Ectodermal cell (in vitro differentiated cells): ENCODE measurements at regions not wholly inside any gene's neighbourhood (a gene's known extent, or its start where the extent isn't known, plus 50 kb on each side); places are given as distances from the start of the nearest gene placed in this dataset.
"Not testable (repeated sequence)": the region's sequence is repeated elsewhere in the genome, so short reads cannot be mapped to it uniquely, and the experiment has no call there.

ENCODE experiments used
- H3K27ac ChIP-seq: 2 replicates; pipeline ENCODE4 v1.7.0; 2013; ENCODE audit warnings: mild to moderate bottlenecking, low read depth, low read length; ENCODE audit not compliant: insufficient read depth, poor library complexity, severe bottlenecking
- H3K27me3 ChIP-seq: 2 replicates; pipeline ENCODE4 v1.7.0; 2013; ENCODE audit warnings: mild to moderate bottlenecking, low read length; ENCODE audit not compliant: insufficient read depth, control insufficient read depth, poor library complexity, severe bottlenecking
- H3K36me3 ChIP-seq: one replicate; pipeline ENCODE4 v1.7.0; 2013; ENCODE audit warnings: low read length; ENCODE audit not compliant: control insufficient read depth, insufficient read depth
- H3K4me1 ChIP-seq: one replicate; pipeline ENCODE4 v1.7.0; 2013; ENCODE audit warnings: low read length; ENCODE audit not compliant: control insufficient read depth, insufficient read depth
- H3K4me3 ChIP-seq: 2 replicates; pipeline ENCODE4 v1.7.0; 2013; ENCODE audit warnings: low read depth, low read length, control low read depth; ENCODE audit not compliant: insufficient read depth
- H3K9me3 ChIP-seq: 2 replicates; pipeline ENCODE4 v1.7.0; 2013; ENCODE audit warnings: mild to moderate bottlenecking, low read length, moderate library complexity; ENCODE audit not compliant: control insufficient read depth
- WGBS, 2 experiments: methylation state at CpG; one replicate each; pipeline ENCODE4 v1.1.7; 2013; ENCODE audit warnings: missing lambda C conversion rate in 2 of 2; 5-methylcytosine and 5-hydroxymethylcytosine counted together

DNA sequence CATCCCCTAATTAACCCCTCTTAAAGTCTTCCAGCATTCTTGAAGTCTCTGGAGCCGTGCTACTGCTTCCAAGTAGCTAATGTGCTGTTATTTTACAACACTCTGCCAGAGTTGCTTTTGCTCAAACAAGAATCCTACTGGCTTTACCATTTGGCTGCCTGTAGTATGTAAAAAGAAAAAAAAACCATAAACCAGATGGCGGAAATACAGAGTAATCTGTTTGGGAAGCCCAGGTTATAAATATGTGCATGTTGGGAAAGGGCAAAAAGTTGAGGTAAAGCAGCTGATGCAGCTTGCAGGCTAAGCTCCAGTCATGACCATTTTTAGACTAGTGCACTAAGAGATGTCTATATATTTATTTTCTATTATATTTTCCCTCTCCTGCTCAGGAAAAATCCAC lies 313.2 kb upstream of the ETAA1 start:
- peaks cover 3% of the 10 kb centered on the region for H3K9me3 ChIP-seq
- 92 to 94% methylated on average over 2 of the region's 2 CpGs for WGBS, 2 experiments
- H3K36me3 ChIP-seq: no peaks in the 10 kb centered on the region
- no peaks in the 10 kb centered on the region for H3K27me3 ChIP-seq
- H3K27ac ChIP-seq: no peak overlapping the region
- H3K4me1 ChIP-seq: no peaks in the 10 kb centered on the region
- no peak overlapping the region for H3K4me3 ChIP-seq

DNA sequence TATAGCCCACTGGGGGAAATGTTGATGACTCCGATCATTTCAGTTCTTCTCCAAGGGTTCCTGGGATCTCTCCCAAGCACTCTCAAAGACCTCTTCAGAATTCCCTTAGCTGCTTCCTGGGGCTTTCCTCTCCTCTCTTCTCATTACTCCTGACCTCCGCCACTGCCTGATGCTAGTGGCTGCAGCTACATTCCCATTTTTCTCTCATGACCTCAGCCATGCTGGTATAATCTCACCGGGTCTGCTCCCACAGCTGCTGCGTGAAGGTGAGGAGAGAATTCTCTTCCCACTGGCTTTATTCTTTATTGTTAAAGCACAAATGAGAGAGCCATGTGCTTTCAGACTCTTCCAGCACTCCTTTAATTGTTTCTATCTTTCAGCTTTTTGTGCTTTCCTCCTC lies 312.0 kb upstream of the ETAA1 start:
- 89 to 97% methylated on average over 4 of the region's 4 CpGs for WGBS, 2 experiments
- peaks cover 3% of the 10 kb centered on the region for H3K9me3 ChIP-seq
- no peaks in the 10 kb centered on the region for H3K4me1 ChIP-seq
- H3K36me3 ChIP-seq: no peaks in the 10 kb centered on the region
- no peak overlapping the region for H3K27ac ChIP-seq
- H3K27me3 ChIP-seq: no peaks in the 10 kb centered on the region
- H3K4me3 ChIP-seq: no peak overlapping the region

DNA sequence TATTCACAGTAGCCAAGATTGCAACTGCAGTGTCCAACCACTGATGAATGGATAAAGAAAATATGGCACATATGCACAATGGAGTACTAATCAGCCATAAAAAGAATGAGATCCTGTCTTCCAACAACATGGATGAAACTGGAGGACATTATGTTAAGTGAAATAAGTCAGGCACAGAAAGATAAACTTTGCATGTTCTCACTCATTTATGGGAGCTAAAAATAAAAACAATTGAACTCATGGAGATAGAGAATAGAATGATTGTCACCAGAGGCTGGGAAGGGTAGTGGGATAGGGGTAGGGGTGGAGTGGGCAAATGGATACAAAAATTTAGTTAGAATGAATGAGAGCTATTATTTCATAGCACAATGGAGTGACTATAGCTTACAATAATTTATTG lies 305.5 kb upstream of the ETAA1 start:
- Histone ChIP-seq H3K9me3 (no peaks in the 10 kb centered on the region), H3K27ac (no peak overlapping the region), H3K27me3 (no peaks in the 10 kb centered on the region), H3K36me3 (no peaks in the 10 kb centered on the region), H3K4me3 (no peak overlapping the region), H3K4me1 (no peaks in the 10 kb centered on the region)

DNA sequence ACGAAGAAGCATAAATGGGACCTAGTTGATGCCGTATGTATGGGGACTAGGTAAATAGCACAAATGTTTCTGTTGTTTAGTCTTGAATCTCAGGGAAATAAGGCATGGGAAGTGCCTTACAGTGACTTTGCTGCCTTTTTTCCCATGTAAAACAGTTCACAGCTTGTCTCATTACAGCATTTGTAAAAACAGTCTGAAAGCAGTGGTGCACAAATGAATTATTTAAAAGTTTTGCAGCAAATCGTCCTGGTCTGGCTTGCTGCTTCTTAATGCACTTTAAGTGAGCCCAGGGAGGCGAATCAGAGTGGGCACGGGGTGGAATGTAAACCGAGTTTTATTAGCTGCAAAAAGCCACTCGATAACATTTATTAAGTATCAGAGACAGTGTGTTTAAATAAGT lies 302.0 kb upstream of the ETAA1 start:
- Histone ChIP-seq H3K27me3 (no peaks in the 10 kb centered on the region), H3K27ac (no peak overlapping the region), H3K4me3 (no peak overlapping the region), H3K4me1 (no peaks in the 10 kb centered on the region), H3K36me3 (no peaks in the 10 kb centered on the region), H3K9me3 (no peaks in the 10 kb centered on the region)
- 86 to 89% methylated on average over 7 of the region's 7 CpGs for WGBS, 2 experiments

DNA sequence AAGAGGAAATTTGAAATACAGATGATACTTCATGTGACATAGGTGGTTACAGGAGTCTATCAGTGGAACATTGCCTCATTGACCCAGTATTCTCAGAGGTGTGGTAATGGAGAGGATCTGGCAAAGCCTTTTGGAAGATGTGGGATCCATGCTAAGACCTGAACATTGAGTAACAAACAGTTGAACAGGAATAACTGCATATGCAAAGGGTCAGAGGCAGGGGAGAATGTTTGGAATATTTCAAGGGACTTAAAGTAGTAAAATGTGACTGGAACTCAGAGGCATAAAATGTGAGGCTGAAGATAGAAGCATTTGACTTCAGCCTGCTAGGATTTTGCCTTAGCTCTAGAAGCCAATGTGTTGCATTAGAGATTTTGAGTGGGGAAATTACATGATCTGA lies 300.2 kb upstream of the ETAA1 start:
- H3K9me3 ChIP-seq: no peaks in the 10 kb centered on the region
- H3K4me3 ChIP-seq: no peak overlapping the region
- H3K27ac ChIP-seq: no peak overlapping the region
- H3K36me3 ChIP-seq: no peaks in the 10 kb centered on the region
- no peaks in the 10 kb centered on the region for H3K4me1 ChIP-seq
- H3K27me3 ChIP-seq: no peaks in the 10 kb centered on the region

DNA sequence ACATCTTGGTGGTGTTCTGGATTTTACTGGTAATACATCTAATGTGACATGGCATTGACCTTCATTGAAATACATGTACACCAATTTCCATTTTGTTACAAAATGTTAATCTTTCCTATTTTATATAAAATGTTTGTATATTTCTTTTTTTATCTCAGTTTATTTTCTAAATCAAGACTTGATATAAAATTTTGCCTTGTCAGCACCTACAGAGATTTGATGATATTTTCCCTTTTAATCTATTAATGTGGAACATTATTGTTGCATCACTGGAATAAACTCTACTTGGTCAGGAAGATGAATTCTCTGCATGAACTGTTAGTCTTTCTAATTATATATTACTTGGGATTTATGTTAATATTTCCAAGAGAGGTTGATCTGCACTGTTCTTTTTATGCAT lies 294.0 kb upstream of the ETAA1 start:
- Histone ChIP-seq H3K27ac (no peak overlapping the region), H3K4me3 (no peak overlapping the region), H3K9me3 (no peaks in the 10 kb centered on the region), H3K36me3 (no peaks in the 10 kb centered on the region), H3K27me3 (no peaks in the 10 kb centered on the region), H3K4me1 (no peaks in the 10 kb centered on the region)

DNA sequence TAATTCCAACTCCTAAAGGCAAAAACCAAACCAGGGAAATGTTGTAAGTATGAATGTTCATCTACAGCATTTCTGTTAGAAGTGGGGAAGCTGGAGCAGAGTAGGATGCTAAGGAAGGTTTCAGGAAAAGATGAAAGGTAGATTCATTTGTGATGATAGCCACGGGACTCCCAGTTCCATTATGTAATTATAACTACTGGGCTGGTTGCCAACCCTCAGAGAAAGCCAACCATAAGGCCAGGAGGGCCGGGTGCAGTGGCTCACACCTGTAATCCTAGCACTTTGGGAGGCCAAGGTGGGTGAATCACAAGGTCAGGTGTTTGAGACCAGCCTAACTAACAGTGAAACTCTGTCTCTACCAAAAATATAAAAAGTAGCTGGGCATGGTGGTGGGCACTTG lies 288.9 kb upstream of the ETAA1 start:
- no peaks in the 10 kb centered on the region for H3K9me3 ChIP-seq
- no peaks in the 10 kb centered on the region for H3K4me1 ChIP-seq
- no peak overlapping the region for H3K27ac ChIP-seq
- H3K4me3 ChIP-seq: no peak overlapping the region
- 94 to 100% methylated on average over 2 of the region's 2 CpGs for WGBS, 2 experiments
- H3K27me3 ChIP-seq: no peaks in the 10 kb centered on the region
- H3K36me3 ChIP-seq: no peaks in the 10 kb centered on the region

DNA sequence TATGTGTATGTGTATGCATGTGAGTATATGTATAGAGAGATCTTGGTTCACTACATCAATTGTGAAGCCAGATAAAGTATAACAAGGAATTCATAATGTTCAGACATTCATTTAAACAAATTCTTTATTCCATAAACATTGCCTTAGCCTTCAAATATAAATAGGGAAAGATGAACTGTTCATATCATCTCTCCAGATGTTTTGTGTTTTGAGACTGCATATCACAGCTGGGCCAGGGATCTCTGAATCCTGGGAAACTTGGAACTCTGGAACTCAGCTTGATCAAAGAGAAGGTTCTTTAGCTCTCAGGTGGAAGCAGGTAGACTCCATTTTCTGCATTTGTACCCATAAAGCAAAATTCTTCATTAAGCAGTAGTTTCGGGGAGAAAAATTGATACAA lies 272.6 kb upstream of the ETAA1 start:
- H3K27ac ChIP-seq: no peak overlapping the region
- H3K36me3 ChIP-seq: no peaks in the 10 kb centered on the region
- no peak overlapping the region for H3K4me3 ChIP-seq
- H3K9me3 ChIP-seq: no peaks in the 10 kb centered on the region
- H3K27me3 ChIP-seq: no peaks in the 10 kb centered on the region
- H3K4me1 ChIP-seq: no peaks in the 10 kb centered on the region
- 100% methylated on average over 1 of the region's 1 CpG; no CpG with 5 or more reads in 1 of the 2 experiments for WGBS, 2 experiments

DNA sequence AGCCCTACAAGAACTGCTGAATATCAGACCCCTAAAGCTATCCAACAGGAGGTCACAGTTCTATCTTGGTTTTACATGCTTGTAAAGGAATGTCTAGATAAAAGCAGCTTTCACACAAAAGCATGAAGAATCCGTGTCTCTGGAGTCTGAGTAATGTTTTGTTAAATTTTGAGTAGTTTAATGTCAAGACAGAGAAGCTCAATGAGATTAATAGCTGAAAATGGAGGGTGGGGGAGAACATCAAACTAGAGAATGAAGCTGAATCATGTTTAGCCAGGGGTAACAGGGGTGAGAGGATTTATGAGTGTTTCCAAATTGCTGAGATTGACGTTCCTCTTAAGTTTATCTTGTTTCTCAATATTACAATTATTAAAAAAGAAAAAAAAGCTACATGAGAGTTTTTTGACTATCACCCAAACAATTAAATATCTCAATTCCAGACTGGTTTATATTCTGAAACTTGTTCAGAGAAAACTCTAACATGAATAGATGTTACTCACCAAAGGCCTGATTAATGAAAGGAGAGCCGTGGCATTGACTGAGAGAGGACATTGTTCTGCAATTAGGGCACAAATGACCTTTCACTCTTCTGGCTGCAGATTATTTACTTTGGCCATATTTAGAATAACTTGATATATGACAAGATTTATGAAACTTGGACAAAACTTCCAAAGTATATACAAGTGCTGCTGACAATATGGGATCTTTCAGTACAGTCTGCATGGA lies 266.4 kb upstream of the ETAA1 start:
- Histone ChIP-seq H3K4me1 (no peaks in the 10 kb centered on the region), H3K4me3 (no peak overlapping the region), H3K9me3 (no peaks in the 10 kb centered on the region), H3K27ac (no peak overlapping the region), H3K27me3 (no peaks in the 10 kb centered on the region), H3K36me3 (no peaks in the 10 kb centered on the region)
- WGBS, 2 experiments: 91 to 95% methylated on average over 2 of the region's 3 CpGs

DNA sequence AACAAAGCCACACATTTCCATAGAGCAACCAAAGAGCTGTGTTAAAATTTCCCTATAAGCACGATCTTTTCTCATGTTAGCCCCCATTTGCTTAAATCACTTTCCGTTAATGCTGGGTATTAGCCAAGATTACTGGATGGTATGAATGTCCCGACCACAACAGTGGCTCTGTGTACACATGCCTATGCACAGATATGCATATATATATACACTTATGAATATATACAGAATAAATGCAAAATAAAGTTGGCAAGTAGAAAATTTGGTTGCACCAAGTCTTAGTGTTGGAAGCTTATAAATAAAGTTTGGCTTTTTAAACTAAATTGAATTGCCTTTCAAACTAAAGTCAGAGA lies 265.9 kb upstream of the ETAA1 start:
- no peaks in the 10 kb centered on the region for H3K9me3 ChIP-seq
- 94 to 95% methylated on average over 2 to 3 of the region's 3 CpGs for WGBS, 2 experiments
- no peaks in the 10 kb centered on the region for H3K36me3 ChIP-seq

DNA sequence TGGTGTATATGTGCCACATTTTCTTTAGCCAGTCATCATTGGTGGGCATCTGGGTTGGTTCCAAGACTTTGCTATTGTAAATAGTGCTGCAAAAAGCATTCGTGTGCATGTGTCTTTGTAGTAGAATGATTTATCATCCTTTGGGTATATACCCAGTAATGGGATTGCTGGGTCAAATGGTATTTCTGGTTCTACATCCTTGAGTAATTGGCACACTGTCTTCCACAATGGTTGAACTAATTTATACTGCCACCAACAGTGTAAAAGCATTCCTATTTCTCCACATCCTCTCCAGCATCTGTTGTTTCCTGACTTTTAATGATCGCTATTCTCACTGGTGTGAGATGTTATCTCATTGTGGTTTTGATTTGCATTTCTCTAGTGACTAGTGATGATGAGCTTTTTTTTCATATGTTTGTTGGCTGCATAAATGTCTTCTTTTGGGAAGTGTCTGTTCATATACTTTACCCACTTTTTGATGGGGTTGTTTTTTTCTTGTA lies 264.6 kb upstream of the ETAA1 start:
- not testable (repeated sequence) for H3K27me3 ChIP-seq, H3K36me3 ChIP-seq, H3K4me3 ChIP-seq, H3K27ac ChIP-seq, H3K9me3 ChIP-seq, H3K4me1 ChIP-seq
- 94 to 100% methylated on average over 1 to 2 of the region's 2 CpGs for WGBS, 2 experiments

More for the DNA sequence above, 265.9 kb upstream of the ETAA1 start:
- Histone ChIP-seq H3K4me1 (no peaks in the 10 kb centered on the region), H3K27ac (no peak overlapping the region), H3K27me3 (no peaks in the 10 kb centered on the region), H3K4me3 (no peak overlapping the region)
